ENCODE measurements at regions not wholly inside any gene's neighbourhood (a gene's known extent, or its start where the extent isn't known, plus 50 kb on each side); places are given as distances from the start of the nearest gene placed in this dataset.

DNA sequence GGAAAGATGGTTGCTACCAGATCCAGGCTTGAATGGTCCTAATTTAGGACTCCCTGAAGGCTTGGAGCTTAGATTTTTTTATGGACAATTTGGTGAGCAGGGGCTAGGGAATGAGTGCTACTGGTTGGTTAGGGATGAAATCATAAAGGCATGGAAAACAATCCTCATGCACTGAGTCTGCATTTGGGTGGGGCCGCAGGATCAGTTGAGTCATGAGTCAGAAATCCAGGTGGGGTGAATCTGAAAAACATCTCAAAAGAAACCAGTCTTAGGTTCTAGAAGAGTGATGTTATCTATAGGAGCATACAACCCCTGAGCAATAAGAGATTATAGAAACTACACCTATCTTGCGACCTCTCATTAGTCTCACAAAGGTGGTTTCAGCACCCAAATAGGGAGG, 300.0 kb downstream of the KIF4B start:
- TF ChIP-seq, protein P1, sequence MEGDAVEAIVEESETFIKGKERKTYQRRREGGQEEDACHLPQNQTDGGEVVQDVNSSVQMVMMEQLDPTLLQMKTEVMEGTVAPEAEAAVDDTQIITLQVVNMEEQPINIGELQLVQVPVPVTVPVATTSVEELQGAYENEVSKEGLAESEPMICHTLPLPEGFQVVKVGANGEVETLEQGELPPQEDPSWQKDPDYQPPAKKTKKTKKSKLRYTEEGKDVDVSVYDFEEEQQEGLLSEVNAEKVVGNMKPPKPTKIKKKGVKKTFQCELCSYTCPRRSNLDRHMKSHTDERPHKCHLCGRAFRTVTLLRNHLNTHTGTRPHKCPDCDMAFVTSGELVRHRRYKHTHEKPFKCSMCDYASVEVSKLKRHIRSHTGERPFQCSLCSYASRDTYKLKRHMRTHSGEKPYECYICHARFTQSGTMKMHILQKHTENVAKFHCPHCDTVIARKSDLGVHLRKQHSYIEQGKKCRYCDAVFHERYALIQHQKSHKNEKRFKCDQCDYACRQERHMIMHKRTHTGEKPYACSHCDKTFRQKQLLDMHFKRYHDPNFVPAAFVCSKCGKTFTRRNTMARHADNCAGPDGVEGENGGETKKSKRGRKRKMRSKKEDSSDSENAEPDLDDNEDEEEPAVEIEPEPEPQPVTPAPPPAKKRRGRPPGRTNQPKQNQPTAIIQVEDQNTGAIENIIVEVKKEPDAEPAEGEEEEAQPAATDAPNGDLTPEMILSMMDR (IDR thresholded peaks at IDR 0.05), result no peak
- TF ChIP-seq POLR2A (IDR thresholded peaks at IDR 0.05) (no peak), EP300 (IDR thresholded peaks at IDR 0.05) (no peak), POLR2AphosphoS5 (IDR thresholded peaks at IDR 0.05) (no peak)
